Dendritic cell treated with granulocyte-macrophage colony-stimulating factor and Interleukin-4, amounts not matched to agents 40 ng/mL and 50 ng/mL, for 4 days (primary cell): ENCODE measurements at regions not wholly inside any gene's neighbourhood (a gene's known extent, or its start where the extent isn't known, plus 50 kb on each side); places are given as distances from the start of the nearest gene placed in this dataset.
"Not testable (repeated sequence)": the region's sequence is repeated elsewhere in the genome, so short reads cannot be mapped to it uniquely, and the experiment has no call there.

Experiments used
- H3K27ac Mint-ChIP-seq: one replicate; pipeline ENCODE4 v1.8.0; 2022; ENCODE audit warnings: mild to moderate bottlenecking, mixed read lengths
- H3K27me3 Mint-ChIP-seq: one replicate; pipeline ENCODE4 v1.8.0; 2022; ENCODE audit warnings: mild to moderate bottlenecking, mixed read lengths
- H3K36me3 Mint-ChIP-seq: one replicate; pipeline ENCODE4 v1.8.0; 2022; ENCODE audit warnings: low read depth, mixed read lengths
- H3K4me1 Mint-ChIP-seq: one replicate; pipeline ENCODE4 v1.8.0; 2022; ENCODE audit warnings: low read depth, mixed read lengths
- H3K4me3 Mint-ChIP-seq: one replicate; pipeline ENCODE4 v1.8.0; 2022; ENCODE audit warnings: mild to moderate bottlenecking, moderate library complexity, mixed read lengths
- H3K9me3 Mint-ChIP-seq: one replicate; pipeline ENCODE4 v1.8.0; 2022; ENCODE audit warnings: mixed read lengths
- intact Hi-C: fragments of 100-400 bp; cut with micrococcal nuclease; formaldehyde crosslinking; loops from one replicate; pipeline ENCODE4 v1.15.0; 2022

- Mint-ChIP-seq H3K4me3 (no peak overlapping the region), H3K27me3 (no peaks in the 10 kb centered on the region), H3K36me3 (no peaks in the 10 kb centered on the region), H3K27ac (no peak overlapping the region), H3K4me1 (no peaks in the 10 kb centered on the region), H3K9me3 (no peaks in the 10 kb centered on the region)
- intact Hi-C loops: no loop called here
These were observed 54.5 kb upstream of the NOX4 start for GRCh38 chr11:89545691-89546090.

GRCh38 chr11:89555781-89556180 is 64.6 kb upstream of the NOX4 start:
- intact Hi-C loops, H3K27me3 Mint-ChIP-seq, H3K9me3 Mint-ChIP-seq, H3K4me1 Mint-ChIP-seq, H3K4me3 Mint-ChIP-seq, H3K27ac Mint-ChIP-seq, H3K36me3 Mint-ChIP-seq: not testable (repeated sequence)

- H3K36me3 Mint-ChIP-seq, H3K4me3 Mint-ChIP-seq, H3K9me3 Mint-ChIP-seq, intact Hi-C loops, H3K27ac Mint-ChIP-seq, H3K4me1 Mint-ChIP-seq, H3K27me3 Mint-ChIP-seq: not testable (repeated sequence)
These were observed 65.8 kb upstream of the NOX4 start for GRCh38 chr11:89556731-89557707.

- H3K9me3 Mint-ChIP-seq, H3K4me1 Mint-ChIP-seq, H3K4me3 Mint-ChIP-seq, H3K27ac Mint-ChIP-seq, intact Hi-C loops, H3K27me3 Mint-ChIP-seq, H3K36me3 Mint-ChIP-seq: not testable (repeated sequence)
These were observed 69.4 kb upstream of the NOX4 start for GRCh38 chr11:89560598-89560997.

GRCh38 chr11:89562731-89563130 is 71.6 kb upstream of the NOX4 start:
- intact Hi-C loops, H3K4me3 Mint-ChIP-seq, H3K36me3 Mint-ChIP-seq, H3K27me3 Mint-ChIP-seq, H3K9me3 Mint-ChIP-seq, H3K4me1 Mint-ChIP-seq, H3K27ac Mint-ChIP-seq: not testable (repeated sequence)

- no peak overlapping the region for H3K27ac Mint-ChIP-seq
- H3K4me3 Mint-ChIP-seq: no peak overlapping the region
- H3K27me3 Mint-ChIP-seq: no peaks in the 10 kb centered on the region
- no peaks in the 10 kb centered on the region for H3K36me3 Mint-ChIP-seq
- H3K4me1 Mint-ChIP-seq: no peaks in the 10 kb centered on the region
- intact Hi-C loops: no loop called here
- peaks cover 9% of the 10 kb centered on the region for H3K9me3 Mint-ChIP-seq
These were observed 75.8 kb upstream of the NOX4 start for GRCh38 chr11:89566972-89567371.

- H3K4me1 Mint-ChIP-seq, H3K27ac Mint-ChIP-seq, H3K9me3 Mint-ChIP-seq, intact Hi-C loops, H3K4me3 Mint-ChIP-seq, H3K36me3 Mint-ChIP-seq, H3K27me3 Mint-ChIP-seq: not testable (repeated sequence)
These were observed 78.2 kb upstream of the NOX4 start for GRCh38 chr11:89569387-89569786.

- H3K4me3 Mint-ChIP-seq, H3K36me3 Mint-ChIP-seq, H3K9me3 Mint-ChIP-seq, intact Hi-C loops, H3K4me1 Mint-ChIP-seq, H3K27ac Mint-ChIP-seq, H3K27me3 Mint-ChIP-seq: not testable (repeated sequence)
These were observed 80.5 kb upstream of the NOX4 start for GRCh38 chr11:89571706-89572105.

- not testable (repeated sequence) for H3K9me3 Mint-ChIP-seq, H3K27me3 Mint-ChIP-seq, H3K27ac Mint-ChIP-seq
These were observed 84.7 kb upstream of the NOX4 start for GRCh38 chr11:89575846-89576245.

GRCh38 chr11:89577428-89577827 is 86.3 kb upstream of the NOX4 start:
- H3K36me3 Mint-ChIP-seq, H3K27me3 Mint-ChIP-seq, H3K9me3 Mint-ChIP-seq, intact Hi-C loops, H3K27ac Mint-ChIP-seq, H3K4me3 Mint-ChIP-seq, H3K4me1 Mint-ChIP-seq: not testable (repeated sequence)

More at GRCh38 chr11:89575846-89576245, 84.7 kb upstream of the NOX4 start:
- H3K4me1 Mint-ChIP-seq, H3K36me3 Mint-ChIP-seq, H3K4me3 Mint-ChIP-seq, intact Hi-C loops: not testable (repeated sequence)

- no peak overlapping the region for H3K4me3 Mint-ChIP-seq
- no peaks in the 10 kb centered on the region for H3K36me3 Mint-ChIP-seq
- no peaks in the 10 kb centered on the region for H3K9me3 Mint-ChIP-seq
- H3K27me3 Mint-ChIP-seq: no peaks in the 10 kb centered on the region
- H3K4me1 Mint-ChIP-seq: no peaks in the 10 kb centered on the region
- no peak overlapping the region for H3K27ac Mint-ChIP-seq
- intact Hi-C loops: no loop called here
These were observed 92.4 kb upstream of the NOX4 start for GRCh38 chr11:89583580-89583979.

GRCh38 chr11:89585046-89585445 is 93.9 kb upstream of the NOX4 start:
- intact Hi-C loops, H3K27me3 Mint-ChIP-seq, H3K27ac Mint-ChIP-seq, H3K9me3 Mint-ChIP-seq, H3K36me3 Mint-ChIP-seq, H3K4me1 Mint-ChIP-seq, H3K4me3 Mint-ChIP-seq: not testable (repeated sequence)

- H3K4me1 Mint-ChIP-seq, H3K36me3 Mint-ChIP-seq, H3K27me3 Mint-ChIP-seq, intact Hi-C loops, H3K27ac Mint-ChIP-seq, H3K9me3 Mint-ChIP-seq, H3K4me3 Mint-ChIP-seq: not testable (repeated sequence)
These were observed 94.3 kb upstream of the NOX4 start for GRCh38 chr11:89585471-89585870.

- intact Hi-C loops, H3K36me3 Mint-ChIP-seq, H3K27me3 Mint-ChIP-seq, H3K4me1 Mint-ChIP-seq, H3K27ac Mint-ChIP-seq, H3K9me3 Mint-ChIP-seq, H3K4me3 Mint-ChIP-seq: not testable (repeated sequence)
These were observed 98.2 kb upstream of the NOX4 start for GRCh38 chr11:89589413-89589812.

GRCh38 chr11:89590008-89590632 is 98.9 kb upstream of the NOX4 start:
- H3K9me3 Mint-ChIP-seq, H3K4me3 Mint-ChIP-seq, H3K27ac Mint-ChIP-seq, H3K4me1 Mint-ChIP-seq, H3K36me3 Mint-ChIP-seq, H3K27me3 Mint-ChIP-seq, intact Hi-C loops: not testable (repeated sequence)
